ENCODE measurements at regions not wholly inside any gene's neighbourhood (a gene's known extent, or its start where the extent isn't known, plus 50 kb on each side); places are given as distances from the start of the nearest gene placed in this dataset.
"Not testable (repeated sequence)": the region's sequence is repeated elsewhere in the genome, so short reads cannot be mapped to it uniquely, and the experiment has no call there.

DNA sequence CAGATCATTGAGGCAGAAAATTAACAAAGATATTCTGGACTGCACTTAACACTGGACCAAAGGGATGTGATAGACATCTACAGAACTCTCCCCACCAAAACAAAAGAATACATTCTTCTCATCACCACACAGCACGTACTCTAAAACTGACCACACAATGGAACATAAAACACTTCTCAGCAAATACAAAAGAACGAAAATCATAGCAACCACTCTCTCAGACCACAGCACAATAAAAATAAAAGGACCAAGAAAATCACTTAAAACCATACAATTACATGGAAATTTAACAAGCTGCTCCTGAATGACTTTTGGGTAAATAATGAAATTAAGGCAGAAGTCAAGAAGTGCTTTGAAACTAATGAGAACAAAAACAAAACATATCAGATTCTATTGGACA, 254.0 kb upstream of the STXBP6 start:
- DNase-seq = no peak

GRCh38 chr14:25298238-25298637, 248.3 kb upstream of the STXBP6 start:
- DNase-seq = no peak

DNA sequence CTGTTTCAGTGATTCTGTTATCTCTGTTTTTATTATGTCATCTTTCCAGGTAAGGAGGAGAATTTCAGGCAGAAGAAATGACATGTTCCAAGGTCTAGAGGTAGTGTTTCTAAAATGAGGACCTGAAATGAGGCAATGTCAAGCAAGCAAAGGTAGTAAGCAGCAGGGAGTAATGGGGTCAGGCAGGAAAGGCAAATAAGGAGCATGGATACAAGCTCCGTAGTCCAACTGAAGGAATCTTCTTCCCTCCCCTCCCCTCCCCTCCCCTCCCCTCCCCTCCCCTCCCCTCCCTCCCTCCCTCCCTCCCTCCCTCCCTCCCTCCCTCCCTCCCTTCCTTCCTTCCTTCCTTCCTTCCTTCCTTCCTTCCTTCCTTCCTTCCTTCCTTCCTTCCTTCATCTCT, 240.2 kb upstream of the STXBP6 start:
- not testable (repeated sequence) for DNase-seq

GRCh38 chr14:25274529-25274928, 224.6 kb upstream of the STXBP6 start:
- DNase-seq = no peak

GRCh38 chr14:25267186-25267585, 217.2 kb upstream of the STXBP6 start:
- no peak for DNase-seq

DNA sequence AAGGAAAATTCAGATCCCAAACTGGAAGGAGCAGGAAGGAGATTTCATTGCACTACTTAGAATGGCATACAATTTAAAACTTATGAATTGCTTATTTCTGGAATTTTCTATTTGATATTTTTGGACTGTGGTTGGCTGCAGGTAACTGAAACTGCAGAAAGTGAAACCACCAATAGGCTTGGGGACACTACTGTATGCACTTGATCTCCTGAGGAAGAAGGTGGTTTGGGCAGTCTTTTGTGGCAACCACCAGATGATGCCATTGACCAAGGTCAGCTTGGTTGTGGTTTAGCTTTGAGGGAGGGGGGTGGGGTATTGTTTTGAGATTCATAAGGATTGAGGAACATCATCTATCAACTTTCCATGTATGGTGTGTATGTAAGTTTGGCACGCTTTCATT, 209.5 kb upstream of the STXBP6 start:
- DNase-seq = no peak

DNA sequence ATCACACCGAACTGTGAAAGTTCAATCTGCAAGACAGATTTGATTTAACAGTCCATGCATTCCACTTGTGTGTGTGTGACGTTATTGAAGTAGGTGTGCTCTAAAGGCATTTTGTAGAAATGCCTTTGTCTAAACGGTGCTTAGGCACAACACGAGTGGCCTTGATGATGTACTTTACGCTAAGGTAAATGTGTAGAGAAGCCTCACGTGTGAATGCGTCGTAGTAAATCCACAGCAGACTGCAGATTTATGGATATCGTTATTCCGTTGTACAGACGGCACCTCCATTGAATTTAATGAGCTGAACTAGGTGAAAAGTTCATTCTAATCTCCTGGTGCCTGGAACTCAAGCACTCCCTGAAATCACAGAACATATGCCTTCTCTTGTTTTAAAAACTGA, 202.8 kb upstream of the STXBP6 start:
- DNase-seq = no peak

GRCh38 chr14:25250516-25250915, 200.6 kb upstream of the STXBP6 start:
- DNase-seq = no peak

GRCh38 chr14:25247609-25248008, 197.7 kb upstream of the STXBP6 start:
- DNase-seq = no peak

DNA sequence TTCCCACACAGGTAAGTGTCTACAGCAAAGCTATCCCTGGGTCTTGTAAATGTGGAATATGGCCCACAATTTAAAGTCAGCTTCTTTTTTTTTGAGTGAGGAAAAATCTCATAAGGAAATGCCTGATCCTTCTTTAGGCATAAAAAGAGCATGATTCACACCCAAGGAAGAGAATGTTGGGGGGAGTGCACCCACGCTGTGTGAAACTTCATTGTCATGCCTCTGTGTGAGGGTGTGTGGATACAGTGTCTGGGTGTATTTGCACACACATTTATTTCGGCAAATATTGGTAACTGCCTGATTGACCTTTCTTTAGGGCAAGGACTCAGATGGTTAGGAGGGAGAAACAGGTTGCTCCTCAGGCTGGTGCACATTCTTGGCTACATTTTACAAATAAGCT, 196.8 kb upstream of the STXBP6 start:
- DNase-seq = no peak

- DNase-seq = no peak
Observed at GRCh38 chr14:25239170-25239569, 189.2 kb upstream of the STXBP6 start.

DNA sequence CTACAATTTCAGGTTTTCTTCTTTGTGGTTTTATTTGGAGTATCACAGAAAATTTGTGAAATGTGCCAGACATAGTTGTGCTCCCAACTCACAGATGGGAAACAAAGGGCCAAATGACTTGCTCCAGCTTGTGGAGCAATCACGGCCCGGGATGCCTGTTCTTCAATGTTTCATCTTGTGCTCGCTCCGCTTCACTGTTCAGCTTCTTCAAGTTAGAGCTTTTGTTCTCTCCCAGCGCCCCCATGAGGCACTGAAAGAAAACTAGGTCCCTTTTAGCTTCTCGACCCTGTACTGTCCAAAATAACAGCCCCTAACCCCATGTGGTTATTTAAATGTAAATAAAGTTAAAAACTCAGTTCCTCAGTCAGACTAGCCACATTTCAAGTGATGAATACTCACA, 187.9 kb upstream of the STXBP6 start:
- DNase-seq = no peak

GRCh38 chr14:25233613-25234012, 183.7 kb upstream of the STXBP6 start:
- DNase-seq = no peak

- DNase-seq = no peak
Observed at GRCh38 chr14:25231004-25231403, 181.1 kb upstream of the STXBP6 start.

DNA sequence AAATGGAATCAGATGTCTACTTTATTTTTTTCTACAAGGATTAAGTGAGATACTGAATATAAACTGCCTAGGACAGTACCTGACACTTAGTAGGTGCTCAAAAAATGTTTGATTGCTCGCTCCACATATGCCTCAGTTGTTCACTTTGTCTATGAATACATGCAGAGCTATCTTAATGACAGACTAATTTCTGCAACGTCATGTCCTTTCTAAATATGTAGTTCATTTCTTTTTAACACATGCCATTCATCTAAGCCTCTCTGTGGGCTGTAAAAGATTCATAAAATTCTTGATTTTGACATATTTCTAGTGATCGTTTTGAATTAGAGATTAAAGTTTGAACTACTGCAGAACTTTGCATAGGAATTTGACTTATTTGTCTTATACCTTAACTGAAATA, 176.3 kb upstream of the STXBP6 start:
- DNase-seq = no peak

- DNase-seq = no peak
Observed at GRCh38 chr14:25222256-25222655, 172.3 kb upstream of the STXBP6 start.

GRCh38 chr14:25220514-25220913, 170.6 kb upstream of the STXBP6 start:
- DNase-seq = no peak

DNA sequence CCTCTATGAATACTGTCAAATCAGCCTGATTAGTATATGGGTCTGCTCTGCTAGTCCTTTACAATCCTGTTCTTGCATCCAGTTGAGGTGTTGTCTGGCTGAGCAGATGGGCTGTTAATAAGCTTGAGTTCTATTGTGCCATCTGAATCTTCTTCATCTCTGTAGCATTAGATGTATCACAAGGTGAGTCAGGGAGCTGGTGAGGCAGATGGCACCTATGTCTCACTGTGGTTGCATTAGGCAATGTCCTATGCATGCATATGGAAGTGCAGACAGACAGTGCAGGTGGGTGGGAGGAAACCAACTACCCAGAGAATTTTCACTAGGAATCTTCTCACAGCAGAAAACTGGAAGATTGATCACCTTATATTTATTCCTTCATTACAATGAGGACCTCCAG, 165.7 kb upstream of the STXBP6 start:
- DNase-seq = no peak

DNA sequence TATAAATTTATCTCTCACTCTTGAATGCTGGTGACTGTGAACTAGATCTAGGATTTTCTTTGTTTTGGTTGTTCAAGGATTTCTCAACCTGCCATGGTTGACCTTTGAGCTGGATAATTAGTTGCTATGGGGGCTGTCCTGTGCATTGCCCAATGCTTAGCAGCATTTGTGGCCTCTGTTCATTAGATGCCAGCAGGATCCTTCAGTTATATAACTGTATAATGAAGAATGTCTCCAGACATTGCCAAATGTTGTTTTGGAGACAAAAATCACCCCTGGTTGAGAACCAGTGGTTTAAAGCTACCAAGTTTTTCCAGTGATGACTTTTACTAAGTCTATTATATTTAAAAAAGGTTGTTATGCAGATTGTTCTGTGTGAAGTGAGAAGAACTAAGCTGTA, 147.9 kb upstream of the STXBP6 start:
- no peak for DNase-seq

GRCh38 chr14:25180221-25180620, 130.3 kb upstream of the STXBP6 start:
- no peak for DNase-seq

GRCh38 chr14:25178255-25178654, 128.3 kb upstream of the STXBP6 start:
- no peak for DNase-seq

GRCh38 chr14:25150934-25151790, 101.2 kb upstream of the STXBP6 start:
- DNase-seq = no peak

- DNase-seq = no peak
Observed at GRCh38 chr14:25150401-25150800, 100.5 kb upstream of the STXBP6 start.

DNA sequence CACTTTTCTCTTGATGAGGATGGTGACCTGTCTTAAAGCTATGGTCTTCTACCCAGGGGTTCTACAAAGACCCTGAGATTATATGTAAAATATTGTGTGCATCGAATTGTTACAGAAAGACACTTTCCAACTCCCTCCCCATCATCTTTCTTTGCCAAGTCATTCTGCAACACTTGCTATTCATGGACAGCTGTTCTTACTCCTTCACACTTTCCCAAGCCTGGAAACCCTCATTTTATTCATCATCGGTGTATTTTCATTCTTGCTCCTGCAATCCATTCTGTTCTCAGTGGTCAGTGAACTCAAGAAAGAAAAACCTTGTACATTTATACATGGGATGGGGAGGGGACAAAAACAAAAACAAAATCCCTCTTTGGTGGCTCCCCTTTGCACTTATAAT, 90.5 kb upstream of the STXBP6 start:
- no peak for DNase-seq

- no peak for DNase-seq
Observed at GRCh38 chr14:25136811-25137210, 86.9 kb upstream of the STXBP6 start.

Data from stimulated activated CD4-positive, alpha-beta T cell treated with anti-CD3 and anti-CD28 coated beads, Interleukin-2, amount 100 ng/mL, for 48 hours (primary cell).